ENCODE measurements at regions not wholly inside any gene's neighbourhood (a gene's known extent, or its start where the extent isn't known, plus 50 kb on each side); places are given as distances from the start of the nearest gene placed in this dataset.
A peak's percentile ranks its signal among the peaks of the same experiment; 100 is the strongest.
"Not testable (repeated sequence)": the region's sequence is repeated elsewhere in the genome, so short reads cannot be mapped to it uniquely, and the experiment has no call there.

- DNase-seq, result peak; percentile 14
Observed at GRCh38 chr2:238521870-238522269, 95.1 kb downstream of the ASB1 start.

DNA sequence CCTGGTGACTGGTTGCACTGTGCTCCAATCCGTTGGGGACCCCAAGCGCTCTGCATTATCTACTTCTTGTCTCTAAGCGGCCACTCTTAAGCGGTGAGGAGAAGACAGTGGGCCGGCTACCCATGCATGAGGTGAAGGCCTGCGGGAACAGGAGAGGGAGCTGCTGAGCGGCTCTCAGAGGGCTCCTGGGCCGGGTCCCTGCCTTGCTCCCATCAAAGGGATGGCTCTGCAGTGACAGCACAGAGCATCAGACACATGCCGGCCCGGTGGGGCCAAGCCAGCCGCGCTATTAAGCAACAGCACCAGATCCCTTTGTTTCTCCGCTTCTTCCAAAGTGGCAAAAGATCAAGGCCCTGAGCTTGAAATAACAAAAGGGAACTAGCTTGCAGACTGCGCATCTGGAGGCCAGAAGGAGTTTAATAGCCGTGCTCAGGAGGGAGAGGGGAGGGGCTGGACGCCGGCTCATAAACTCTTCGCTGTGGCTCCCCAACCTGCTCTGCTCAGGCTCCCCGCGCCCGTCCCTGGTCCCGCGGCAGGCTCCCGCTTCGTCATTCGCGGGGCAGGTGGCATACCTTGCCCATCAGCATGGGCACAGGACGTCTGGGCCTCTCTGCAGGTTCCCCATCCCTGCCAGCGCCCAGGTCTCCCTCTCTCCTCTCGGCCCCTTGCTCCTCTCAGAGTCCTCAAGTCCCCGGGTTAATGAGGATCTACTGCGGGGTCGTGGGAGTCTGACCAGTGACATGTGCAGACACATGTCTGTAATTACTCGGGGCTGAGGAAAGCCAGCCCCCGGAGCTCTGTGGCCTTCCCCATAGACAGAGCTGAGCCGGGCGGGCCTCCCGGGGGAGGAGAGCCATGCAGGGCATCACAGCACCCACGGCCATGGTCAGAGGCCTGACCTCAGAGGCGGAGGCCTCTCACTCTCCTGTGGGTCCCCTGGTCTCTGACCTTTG is 96.7 kb downstream of the ASB1 start:
- peak; percentile 40 for DNase-seq

DNA sequence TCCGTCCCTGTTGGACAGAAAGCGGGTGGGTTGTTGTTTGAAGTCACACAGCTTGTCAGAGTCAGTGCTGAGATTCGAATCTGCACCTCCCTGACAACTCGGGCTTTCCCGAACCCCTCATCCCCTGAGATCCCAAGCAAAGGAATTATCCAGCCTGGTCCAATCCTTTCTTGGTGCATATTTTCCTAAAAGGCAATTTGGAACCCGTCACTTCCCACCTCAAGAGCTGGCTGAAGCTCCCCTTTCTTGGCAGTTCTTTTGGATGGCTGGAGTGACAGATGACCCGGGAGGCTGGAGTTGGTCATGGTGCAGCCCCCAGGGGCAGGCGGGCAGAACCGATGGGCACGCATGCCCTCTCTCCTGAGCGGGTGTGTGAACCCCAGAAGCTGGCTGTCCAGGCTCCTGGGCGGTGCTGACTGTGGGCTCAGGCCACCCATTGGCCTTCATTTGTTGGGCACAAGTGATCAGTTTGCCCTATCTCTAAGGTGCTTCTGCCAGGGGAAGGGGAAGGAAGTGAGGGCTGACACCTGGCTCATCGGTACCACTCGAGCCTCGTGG is 97.8 kb downstream of the ASB1 start:
- no peak for DNase-seq

- no peak for DNase-seq
Observed at GRCh38 chr2:238525990-238526389, 99.3 kb downstream of the ASB1 start.

- DNase-seq, result no peak
Observed at GRCh38 chr2:238527565-238527964, 100.8 kb downstream of the ASB1 start.

DNA sequence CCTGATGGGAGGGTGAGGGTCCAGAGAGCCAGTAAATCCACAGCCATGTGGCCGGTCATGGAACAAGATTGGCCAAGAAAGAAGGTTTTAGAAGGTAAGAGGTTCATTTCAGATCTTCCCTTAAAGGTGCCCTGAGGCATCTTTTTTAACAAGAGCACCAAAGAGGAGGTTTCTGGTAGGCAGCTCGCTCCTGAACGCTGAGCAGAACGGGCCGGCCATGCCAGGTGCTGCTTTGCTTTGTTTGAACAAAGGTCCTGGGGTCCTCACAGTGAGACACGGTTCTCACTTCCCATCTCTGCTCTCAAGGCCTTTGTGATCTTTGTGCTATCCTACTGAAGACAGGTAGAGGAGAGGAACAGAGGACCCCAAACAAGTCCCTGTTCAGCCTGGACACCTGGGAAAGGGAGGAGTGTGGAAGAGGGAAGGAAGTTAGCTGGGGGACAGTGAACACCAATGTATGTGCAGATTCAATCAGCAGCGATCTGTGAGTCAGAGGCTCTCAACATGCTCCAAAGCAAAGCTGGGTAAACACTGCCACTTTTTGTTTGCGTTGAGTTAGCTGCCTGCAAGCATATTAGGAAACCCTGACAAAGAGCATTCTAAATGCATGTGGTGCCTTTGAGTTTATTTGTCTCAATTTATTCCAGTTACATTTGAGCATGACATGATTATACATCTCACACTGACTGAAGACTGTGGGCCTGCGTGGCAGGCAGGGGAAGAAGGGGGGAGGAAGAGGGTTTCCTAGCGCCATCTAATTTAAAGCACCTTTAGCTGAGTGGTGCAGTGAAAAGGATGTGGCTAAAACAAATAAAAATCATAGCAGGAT is 102.4 kb downstream of the ASB1 start:
- no peak for DNase-seq

- not testable (repeated sequence) for DNase-seq
Observed at GRCh38 chr2:238531017-238531645, 104.4 kb downstream of the ASB1 start.

- not testable (repeated sequence) for DNase-seq
Observed at GRCh38 chr2:238543732-238544131, 117.0 kb downstream of the ASB1 start.

DNA sequence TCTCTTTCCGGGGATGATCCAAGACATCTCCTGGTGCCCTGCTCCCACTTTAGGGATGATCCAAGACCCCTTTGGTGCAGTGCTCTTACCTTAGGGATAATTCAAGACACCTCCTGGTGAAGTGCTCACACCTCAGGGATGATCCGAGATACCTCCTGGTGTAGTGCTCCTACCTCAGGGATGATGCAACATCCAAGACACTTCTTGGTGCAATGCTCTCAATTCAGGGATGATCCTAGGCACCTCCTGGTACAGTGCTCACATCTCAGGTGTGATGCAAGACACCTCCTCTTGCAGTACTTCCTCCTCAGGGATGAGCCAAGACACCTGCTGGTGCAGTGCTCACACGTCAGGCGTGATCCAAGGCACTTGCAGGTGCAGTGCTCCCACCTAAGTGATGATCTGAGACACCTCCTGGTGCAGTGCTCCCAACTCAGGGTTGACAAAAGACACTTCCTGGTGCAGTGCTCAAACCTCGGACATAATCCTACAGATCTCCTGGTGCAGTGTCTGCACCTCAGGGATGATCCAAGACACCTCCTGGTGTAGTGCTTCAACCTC is 122.3 kb downstream of the ASB1 start:
- DNase-seq, result no peak

- no peak for DNase-seq
Observed at GRCh38 chr2:238549866-238550265, 123.1 kb downstream of the ASB1 start.

DNA sequence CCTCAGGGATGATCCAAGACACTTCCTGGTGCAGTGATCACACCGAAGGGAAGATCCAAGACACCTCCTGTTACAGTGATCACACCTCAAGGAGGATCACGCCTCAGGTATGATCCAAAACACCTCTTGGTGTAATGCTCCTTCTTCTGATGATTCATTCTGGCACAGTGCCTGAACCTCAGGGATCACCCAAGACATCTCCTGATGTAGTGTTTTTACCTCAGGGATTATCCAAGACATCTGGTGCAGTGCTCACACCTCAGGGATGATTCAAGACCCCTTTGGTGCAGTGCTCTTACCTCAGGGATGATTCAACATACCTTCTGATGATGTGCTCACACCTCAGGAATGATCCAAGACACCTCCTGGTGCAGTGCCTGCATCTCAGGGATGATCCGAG is 124.4 kb downstream of the ASB1 start:
- DNase-seq, result no peak

DNA sequence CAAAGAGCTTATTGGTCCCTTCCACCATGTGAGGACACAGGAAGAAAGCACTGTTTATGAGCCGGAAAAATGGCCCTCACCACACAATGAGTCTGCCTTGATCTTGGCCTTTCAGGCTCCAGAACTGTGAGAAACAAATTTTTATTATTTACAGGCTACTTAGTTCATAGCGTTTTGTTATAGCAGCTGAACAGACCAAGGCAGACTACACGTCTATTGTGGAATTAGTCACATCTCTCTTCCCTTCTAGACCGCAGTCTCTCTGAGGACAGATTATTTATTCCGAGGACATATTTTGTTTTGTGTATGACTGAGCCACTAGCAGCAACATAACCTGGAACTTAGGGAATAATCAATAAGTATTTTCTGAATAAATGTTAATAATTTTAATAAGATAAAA is 125.5 kb downstream of the ASB1 start:
- DNase-seq, result no peak

- no peak for DNase-seq
Observed at GRCh38 chr2:238553159-238553558, 126.4 kb downstream of the ASB1 start.

DNA sequence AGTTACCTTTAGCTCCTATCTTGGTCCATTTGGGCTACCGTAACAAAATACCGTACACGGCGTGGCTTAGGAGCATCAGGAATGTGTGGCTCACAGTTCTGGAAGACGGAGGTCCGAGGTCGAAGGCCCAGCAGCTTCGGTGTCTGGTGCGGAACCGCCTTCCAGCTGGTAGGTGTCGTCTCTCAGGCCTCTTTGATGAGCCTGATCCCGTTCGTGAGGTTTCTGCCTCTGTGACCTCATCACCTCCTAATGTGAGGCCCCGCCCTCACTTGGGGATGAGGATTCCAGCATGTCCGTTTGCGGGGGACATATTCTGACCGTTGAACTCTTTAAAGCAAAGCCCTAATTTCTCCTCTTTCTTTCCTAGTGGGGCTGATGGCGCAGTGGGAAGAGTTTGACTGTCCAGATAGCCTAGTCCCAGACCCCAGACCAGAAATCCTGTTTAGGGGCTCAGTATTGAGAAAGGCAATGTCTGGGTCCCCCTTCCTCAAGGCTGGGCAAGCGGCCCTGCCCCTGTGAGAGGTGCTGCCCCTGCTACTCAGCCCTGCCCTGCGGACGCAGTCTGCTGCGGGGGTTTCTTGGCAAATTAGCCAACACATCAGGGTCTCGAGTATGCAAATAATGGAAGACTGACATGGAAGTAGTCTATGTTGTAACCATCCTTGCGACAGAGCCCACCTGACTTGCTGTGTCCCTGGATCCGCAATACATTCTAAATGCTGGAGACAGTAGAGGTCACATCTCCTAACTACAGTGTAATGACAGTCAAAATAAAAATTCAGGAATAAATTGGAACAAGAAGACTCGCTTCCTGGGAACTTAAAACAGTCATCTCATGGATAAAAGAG is 128.0 kb downstream of the ASB1 start:
- DNase-seq, result no peak

DNA sequence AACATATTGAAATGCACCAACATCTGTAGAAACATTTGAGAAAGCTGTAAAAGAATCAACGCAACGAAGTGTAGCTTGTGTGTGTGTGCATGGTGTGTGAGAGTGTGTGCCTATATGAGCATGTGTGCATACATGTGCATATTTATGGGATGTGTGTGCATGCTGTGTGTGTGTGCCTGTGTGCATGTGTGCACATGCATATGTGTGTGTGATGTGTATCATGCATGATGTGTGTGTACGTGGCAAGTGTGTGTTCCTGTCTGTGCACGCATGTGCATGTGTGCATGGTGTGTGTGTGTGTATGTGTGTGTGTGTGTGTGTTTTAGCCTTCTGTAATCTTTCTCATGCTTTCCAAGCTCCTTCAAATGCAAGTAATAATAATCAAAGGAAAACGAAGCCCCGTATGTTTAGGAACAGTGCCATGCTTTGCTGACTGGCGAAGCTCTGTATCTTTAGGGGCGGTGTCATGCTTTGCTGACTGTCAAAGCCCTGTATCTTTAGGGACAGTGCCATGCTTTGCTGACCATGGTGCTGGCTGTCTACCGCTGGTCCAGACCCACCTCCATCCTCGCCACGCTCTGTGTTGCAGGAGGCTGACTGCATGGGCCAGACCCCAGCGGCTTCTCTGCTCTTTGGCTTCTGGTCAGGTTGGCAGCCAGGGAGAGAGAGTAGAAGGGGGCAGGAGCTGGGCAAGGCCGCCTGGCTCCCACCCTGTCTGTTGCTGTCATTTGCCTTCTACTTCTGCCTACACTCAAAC is 129.2 kb downstream of the ASB1 start:
- DNase-seq, result no peak

GRCh38 chr2:238557431-238557830 is 130.7 kb downstream of the ASB1 start:
- no peak for DNase-seq

- DNase-seq, result no peak
Observed at GRCh38 chr2:238557936-238558335, 131.2 kb downstream of the ASB1 start.

DNA sequence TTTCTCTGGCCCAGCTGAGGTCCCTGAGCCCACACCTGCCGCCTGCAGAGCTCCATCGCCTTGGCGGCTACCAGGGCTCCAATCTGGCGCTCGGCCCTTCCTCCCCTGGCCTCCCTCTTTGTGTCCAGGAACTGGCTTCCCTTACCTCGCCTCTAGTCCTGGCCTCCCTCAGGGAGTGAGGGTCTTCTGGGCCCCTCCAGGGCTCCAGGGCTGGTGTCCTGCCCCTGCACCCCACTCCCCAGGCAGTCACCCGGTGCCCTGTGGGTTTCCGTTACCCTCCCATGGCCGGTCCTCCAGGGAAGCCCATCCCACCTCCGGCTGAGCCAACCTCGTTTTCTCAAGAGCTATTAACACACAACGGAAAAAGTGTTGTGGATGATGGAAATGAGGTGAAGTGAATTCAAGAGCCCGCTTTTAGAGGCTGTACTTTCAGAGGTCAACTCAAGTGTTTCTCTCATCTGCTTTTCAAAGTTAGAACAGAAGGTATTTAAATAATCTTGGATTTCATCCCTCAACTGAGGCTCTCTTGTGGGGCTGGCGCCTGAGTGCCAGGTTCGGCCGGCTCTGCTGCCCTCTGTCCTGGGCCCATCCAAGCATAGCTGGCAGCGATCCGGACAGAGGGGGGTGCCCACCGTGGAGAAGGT is 131.9 kb downstream of the ASB1 start:
- DNase-seq, result no peak

DNA sequence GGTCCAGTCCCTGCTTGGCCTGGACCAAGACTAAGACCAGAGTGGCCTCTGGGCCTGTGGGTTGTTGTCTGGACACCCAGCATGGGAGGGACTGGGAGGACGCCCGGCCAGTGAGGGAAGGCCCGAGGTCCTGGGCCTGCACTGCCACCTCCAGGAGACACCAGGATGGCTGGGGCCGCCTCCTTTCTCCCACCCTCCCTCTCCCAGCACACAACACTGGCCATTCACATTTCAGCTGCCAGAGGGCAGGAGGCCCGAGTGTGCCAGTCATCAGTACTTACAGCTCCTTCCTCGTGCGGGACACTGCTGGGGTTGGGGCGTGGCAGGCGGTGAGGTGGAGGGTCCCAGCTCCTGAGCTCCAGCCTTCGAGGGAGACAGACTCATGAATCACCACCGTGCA is 133.5 kb downstream of the ASB1 start:
- DNase-seq, result no peak

- no peak for DNase-seq
Observed at GRCh38 chr2:238561230-238561629, 134.5 kb downstream of the ASB1 start.
